ENCODE measurements at regions not wholly inside any gene's neighbourhood (a gene's known extent, or its start where the extent isn't known, plus 50 kb on each side); places are given as distances from the start of the nearest gene placed in this dataset.

DNA sequence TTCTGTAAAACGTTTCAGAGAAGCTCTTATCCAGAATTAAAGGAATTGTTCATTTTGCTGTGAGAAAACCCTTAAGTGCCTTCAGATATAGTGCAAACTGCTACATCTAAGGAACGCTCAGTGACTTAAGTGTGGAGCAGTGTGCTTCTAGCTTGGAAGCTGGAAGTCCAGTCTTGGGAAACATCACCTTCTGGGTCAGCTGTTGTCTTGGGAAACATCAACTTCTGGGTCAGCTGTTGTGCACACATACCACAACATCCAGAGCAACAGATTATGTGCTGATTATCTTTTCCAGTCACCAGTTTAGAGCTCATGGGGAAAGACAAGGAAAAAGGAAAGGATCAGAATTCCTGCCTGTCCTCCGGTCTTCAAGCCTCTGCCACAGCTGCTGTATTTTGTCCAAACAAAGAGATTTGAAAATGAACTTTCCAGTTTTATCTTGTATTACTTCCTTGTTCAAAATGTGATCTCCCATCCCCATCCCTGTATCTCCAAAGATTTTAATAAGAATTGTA lies 713.6 kb downstream of the NSUN3 start:
- Histone ChIP-seq H3K4me1 (no peaks in the 10 kb centered on the region), H3K36me3 (ENCODE audit: control insufficient read depth, insufficient read depth, low read length) (no peaks in the 10 kb centered on the region), H3K9me3 (no peaks in the 10 kb centered on the region), H3K27me3 (replicated peaks; ENCODE audit: control insufficient read depth, insufficient read depth, low read length) (no peaks in the 10 kb centered on the region), H3K4me3 (ENCODE audit: low read depth, low read length) (no peak overlapping the region)
- H3K4me3 Mint-ChIP-seq (ENCODE audit: unreplicated experiment), result no peak overlapping the region
- H3K36me3 Mint-ChIP-seq (ENCODE audit: insufficient read depth, unreplicated experiment), result no peaks in the 10 kb centered on the region
- CTCF ChIA-PET, result no interaction called here
- no peaks in the 10 kb centered on the region for H3K4me1 Mint-ChIP-seq (ENCODE audit: low read depth, unreplicated experiment)
- POLR2A ChIA-PET, result no interaction called here
- intact Hi-C loops (cut with micrococcal nuclease; ENCODE audit: unreplicated experiment), result loop anchor here (5.0 kb wide), 1 partner anchor 51 kb away; no protein-coding TSS in a partner anchor
- TF ChIP-seq CTCF (IDR thresholded peaks at IDR 0.05; ENCODE audit: insufficient read depth in 1 of 2, low read depth in 1 of 2, low read length in 1 of 2, severe bottlenecking in 1 of 2, unreplicated experiment in 1 of 2), result no peak
- no peaks in the 10 kb centered on the region for H3K27me3 Mint-ChIP-seq (ENCODE audit: insufficient read depth, unreplicated experiment)
- DNase-seq, result no peak
- H3K9me3 Mint-ChIP-seq (ENCODE audit: unreplicated experiment), result no peaks in the 10 kb centered on the region
- H3K27ac Mint-ChIP-seq (ENCODE audit: unreplicated experiment), result no peak overlapping the region
- BruUV-seq (replicated peaks), result no TSS peak

- no peaks in the 10 kb centered on the region for H3K9me3 Mint-ChIP-seq (ENCODE audit: unreplicated experiment)
- no peak overlapping the region for H3K4me3 Mint-ChIP-seq (ENCODE audit: unreplicated experiment)
- POLR2A ChIA-PET, result no interaction called here
- Histone ChIP-seq H3K9me3 (no peaks in the 10 kb centered on the region), H3K4me1 (no peaks in the 10 kb centered on the region), H3K4me3 (ENCODE audit: low read depth, low read length) (no peak overlapping the region), H3K27me3 (replicated peaks; ENCODE audit: control insufficient read depth, insufficient read depth, low read length) (no peaks in the 10 kb centered on the region), H3K36me3 (ENCODE audit: control insufficient read depth, insufficient read depth, low read length) (no peaks in the 10 kb centered on the region)
- no peaks in the 10 kb centered on the region for H3K4me1 Mint-ChIP-seq (ENCODE audit: low read depth, unreplicated experiment)
- intact Hi-C loops (cut with micrococcal nuclease; ENCODE audit: unreplicated experiment), result loop anchor here (5.0 kb wide), 1 partner anchor 49 kb away; no protein-coding TSS in a partner anchor
- no peaks in the 10 kb centered on the region for H3K36me3 Mint-ChIP-seq (ENCODE audit: insufficient read depth, unreplicated experiment)
- no peak for TF ChIP-seq CTCF (IDR thresholded peaks at IDR 0.05; ENCODE audit: insufficient read depth in 1 of 2, low read depth in 1 of 2, low read length in 1 of 2, severe bottlenecking in 1 of 2, unreplicated experiment in 1 of 2)
- no TSS peak for BruUV-seq (replicated peaks)
- H3K27ac Mint-ChIP-seq (ENCODE audit: unreplicated experiment), result no peak overlapping the region
- no peak for DNase-seq
- no peaks in the 10 kb centered on the region for H3K27me3 Mint-ChIP-seq (ENCODE audit: insufficient read depth, unreplicated experiment)
- CTCF ChIA-PET, result no interaction called here
Measured at GRCh38 chr3:94778289-94778688, 715.4 kb downstream of the NSUN3 start.

DNA sequence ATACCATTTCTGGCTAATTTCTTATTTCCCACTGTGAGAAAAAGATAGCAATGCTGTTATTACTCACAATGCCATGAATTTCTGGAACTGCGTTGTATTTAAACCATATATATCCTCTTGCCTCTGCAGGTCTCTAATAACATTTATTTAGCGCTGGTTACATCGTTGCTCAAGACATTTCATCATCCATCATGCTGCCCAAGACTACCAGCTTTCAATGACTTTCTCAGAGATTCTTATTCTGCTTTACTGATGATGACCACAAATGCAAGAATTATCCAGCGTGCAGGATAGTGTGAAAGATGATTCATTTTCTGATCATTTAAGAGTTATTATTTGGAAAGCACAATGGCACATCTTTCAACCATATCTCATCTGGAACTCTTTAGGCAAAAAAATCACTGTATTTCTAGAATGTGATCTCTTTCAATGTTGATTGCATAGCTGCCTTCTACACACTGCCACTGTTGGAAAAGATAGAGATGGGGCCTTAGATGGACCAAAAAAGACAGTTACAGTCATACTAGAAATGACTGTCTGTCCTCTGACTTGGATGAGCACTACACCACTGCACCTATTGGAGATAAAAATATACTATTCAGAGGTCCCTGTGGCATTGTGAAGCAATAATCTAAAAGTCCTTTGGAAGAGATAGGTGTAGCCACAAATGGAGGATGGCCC lies 716.1 kb downstream of the NSUN3 start:
- no TSS peak for BruUV-seq (replicated peaks)
- no peak overlapping the region for H3K4me3 ChIP-seq (ENCODE audit: low read depth, low read length)
- DNase-seq, result no peak
- H3K4me3 Mint-ChIP-seq (ENCODE audit: unreplicated experiment), result no peak overlapping the region
- H3K4me1 Mint-ChIP-seq (ENCODE audit: low read depth, unreplicated experiment), result no peaks in the 10 kb centered on the region
- no peaks in the 10 kb centered on the region for H3K9me3 Mint-ChIP-seq (ENCODE audit: unreplicated experiment)
- no peak overlapping the region for H3K27ac Mint-ChIP-seq (ENCODE audit: unreplicated experiment)
- TF ChIP-seq CTCF (IDR thresholded peaks at IDR 0.05; ENCODE audit: insufficient read depth in 1 of 2, low read depth in 1 of 2, low read length in 1 of 2, severe bottlenecking in 1 of 2, unreplicated experiment in 1 of 2), result no peak
- H3K9me3 ChIP-seq, result no peaks in the 10 kb centered on the region
- H3K27me3 ChIP-seq (replicated peaks; ENCODE audit: control insufficient read depth, insufficient read depth, low read length), result no peaks in the 10 kb centered on the region
- ChIA-PET CTCF (no interaction called here), POLR2A (no interaction called here)
- H3K27me3 Mint-ChIP-seq (ENCODE audit: insufficient read depth, unreplicated experiment), result no peaks in the 10 kb centered on the region
- H3K36me3 Mint-ChIP-seq (ENCODE audit: insufficient read depth, unreplicated experiment), result no peaks in the 10 kb centered on the region
- intact Hi-C loops (cut with micrococcal nuclease; ENCODE audit: unreplicated experiment), result loop anchor here (5.0 kb wide), 1 partner anchor 48 kb away; no protein-coding TSS in a partner anchor
- H3K4me1 ChIP-seq, result no peaks in the 10 kb centered on the region
- no peaks in the 10 kb centered on the region for H3K36me3 ChIP-seq (ENCODE audit: control insufficient read depth, insufficient read depth, low read length)

Measured in Caco-2 (cell line).